Stimulated activated CD4-positive, alpha-beta T cell treated with anti-CD3 and anti-CD28 coated beads, Interleukin-2, amount 100 ng/mL, for 48 hours (primary cell): ENCODE measurements at regions not wholly inside any gene's neighbourhood (a gene's known extent, or its start where the extent isn't known, plus 50 kb on each side); places are given as distances from the start of the nearest gene placed in this dataset.
"Not testable (repeated sequence)": the region's sequence is repeated elsewhere in the genome, so short reads cannot be mapped to it uniquely, and the experiment has no call there.

Experiments used
- DNase-seq, 2 donors: peaks; one replicate each; pipeline ENCODE4 v3.0.0-alpha.2; 2020

DNA sequence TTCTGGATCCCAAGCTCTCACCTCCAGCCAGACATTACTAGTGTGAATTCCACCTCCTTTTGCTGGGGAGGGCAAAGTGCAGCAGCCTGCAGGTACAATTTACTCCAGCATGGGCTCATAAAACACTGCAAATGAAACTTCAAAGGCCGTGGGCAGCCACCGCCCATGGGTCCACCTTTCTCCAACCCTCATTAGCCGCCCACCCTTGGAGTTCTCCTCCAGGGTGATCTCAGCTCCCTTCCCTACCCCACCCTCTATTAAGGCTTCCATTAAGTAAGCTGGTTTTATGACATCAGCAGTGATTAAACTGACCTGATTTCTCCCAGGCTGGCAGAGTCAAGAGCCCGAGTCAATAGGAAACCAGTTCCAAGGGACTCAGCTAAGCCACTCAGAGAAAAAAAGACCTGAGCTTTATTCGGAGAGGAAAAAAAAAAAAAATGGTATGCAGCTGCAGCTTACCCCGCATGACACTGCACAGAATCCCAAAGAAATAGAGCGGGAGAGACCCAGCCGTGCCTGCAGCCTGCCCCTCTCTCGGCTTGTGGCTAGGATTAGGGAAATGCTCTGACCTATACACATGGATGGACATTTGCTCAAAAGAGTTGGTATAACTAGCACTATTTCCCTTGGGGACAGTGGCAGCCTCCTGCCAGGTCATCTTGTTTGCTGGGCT lies 319.6 kb downstream of the PTTG2 start:
- DNase-seq: no peak

DNA sequence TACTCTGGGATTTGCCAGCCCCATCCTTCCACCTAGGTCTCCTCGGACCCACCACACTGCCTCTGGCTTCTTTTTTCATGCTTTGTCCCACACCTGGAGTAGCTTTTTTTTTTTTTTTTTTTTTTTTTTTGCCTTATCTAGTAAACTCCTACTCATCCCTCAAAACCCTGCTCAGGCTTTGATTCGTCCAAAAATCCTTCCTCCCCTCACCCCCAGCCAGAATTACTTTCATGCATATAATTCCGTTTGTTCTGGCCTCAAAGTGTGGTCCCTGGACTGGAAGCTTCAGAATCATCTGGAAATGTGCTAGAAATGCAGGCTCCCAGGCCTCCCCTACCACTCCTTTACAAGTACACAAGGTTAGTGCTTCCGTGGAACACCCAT lies 320.1 kb downstream of the PTTG2 start:
- no peak for DNase-seq

DNA sequence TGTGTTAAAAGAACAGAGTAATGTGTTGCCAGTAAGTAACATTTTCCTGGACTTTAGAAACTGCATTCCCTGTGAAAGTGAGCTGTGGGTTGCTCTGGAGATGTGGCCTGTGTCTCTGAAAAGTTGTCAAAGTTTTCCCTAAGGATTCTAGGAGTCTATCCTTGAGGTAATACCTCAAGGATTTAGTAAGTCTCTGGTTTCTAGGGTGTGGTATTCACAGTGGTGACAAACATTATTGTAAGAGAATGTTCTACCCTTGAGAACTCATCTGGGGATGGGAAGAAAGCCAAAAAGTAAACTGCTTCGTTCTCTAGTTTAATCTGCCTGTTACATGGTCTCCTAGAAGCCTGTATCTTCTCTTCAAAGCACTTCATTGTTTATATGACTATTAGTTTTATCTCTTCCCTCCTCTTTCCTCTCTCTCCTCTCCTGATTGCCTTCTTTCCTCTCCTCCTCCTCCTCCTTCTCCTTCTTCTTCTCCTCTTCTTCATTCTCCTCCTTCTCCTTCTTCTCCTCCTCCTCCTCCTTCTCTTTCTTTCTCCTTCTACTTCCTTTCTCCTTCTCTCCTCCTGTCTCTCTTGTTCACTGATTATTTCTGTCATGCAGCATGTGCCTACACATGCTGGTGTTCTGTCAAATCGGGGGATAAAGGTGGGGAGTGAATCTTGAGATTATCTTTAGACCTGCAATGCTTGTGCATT lies 321.3 kb downstream of the PTTG2 start:
- no peak for DNase-seq

DNA sequence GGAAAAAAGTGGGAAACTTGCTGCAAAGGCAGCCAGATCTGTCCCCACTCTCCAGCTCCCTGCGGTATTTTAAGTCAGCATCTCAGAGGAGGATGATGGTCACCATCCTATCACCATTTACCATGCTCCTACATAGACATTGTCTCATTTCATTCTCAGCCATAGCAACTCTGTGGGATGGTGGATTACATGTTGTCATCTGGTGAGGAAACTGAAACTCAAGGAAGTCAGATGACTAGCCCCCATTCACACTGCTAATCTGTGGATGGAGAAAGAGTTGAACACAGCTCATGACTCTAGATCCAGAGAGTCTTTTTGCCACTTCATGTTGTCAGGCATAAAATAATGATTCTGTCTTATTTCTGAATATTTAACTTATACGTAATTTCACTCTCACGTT lies 323.5 kb downstream of the PTTG2 start:
- DNase-seq: no peak

DNA sequence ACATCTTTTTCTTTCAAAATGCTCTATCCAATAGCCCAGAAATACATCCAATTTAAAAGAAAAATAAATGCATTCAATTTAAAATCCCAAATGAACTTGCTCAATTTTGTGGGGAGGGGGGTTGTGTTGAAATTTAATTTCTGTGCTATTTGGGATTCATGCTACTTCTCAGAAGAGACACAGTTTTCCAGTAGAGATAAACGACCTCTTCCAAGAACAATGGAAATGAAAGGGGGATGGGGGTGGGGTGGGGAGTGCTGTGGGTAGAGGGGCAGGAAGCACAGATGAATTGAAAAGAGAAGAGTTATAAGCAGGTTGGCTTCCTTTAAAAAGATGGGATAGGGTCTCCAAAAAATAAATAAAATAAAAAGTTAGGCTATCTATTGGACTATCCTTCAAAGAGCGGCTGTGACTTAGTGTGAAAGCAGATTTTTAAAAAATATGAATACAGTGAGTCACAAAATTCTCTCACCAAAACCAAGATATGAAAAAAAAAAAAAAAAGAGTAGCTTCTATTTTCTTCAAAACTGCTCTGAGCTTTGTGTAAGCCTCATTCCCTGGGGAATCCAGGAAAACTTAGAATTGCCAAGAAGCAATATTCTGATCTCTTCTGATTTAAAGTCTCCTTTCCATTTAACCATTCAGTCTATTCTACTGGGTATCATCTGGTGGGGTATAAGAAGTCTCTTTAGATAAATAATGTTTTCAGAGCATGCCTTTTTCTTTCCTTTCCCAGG lies 324.3 kb downstream of the PTTG2 start:
- no peak for DNase-seq

DNA sequence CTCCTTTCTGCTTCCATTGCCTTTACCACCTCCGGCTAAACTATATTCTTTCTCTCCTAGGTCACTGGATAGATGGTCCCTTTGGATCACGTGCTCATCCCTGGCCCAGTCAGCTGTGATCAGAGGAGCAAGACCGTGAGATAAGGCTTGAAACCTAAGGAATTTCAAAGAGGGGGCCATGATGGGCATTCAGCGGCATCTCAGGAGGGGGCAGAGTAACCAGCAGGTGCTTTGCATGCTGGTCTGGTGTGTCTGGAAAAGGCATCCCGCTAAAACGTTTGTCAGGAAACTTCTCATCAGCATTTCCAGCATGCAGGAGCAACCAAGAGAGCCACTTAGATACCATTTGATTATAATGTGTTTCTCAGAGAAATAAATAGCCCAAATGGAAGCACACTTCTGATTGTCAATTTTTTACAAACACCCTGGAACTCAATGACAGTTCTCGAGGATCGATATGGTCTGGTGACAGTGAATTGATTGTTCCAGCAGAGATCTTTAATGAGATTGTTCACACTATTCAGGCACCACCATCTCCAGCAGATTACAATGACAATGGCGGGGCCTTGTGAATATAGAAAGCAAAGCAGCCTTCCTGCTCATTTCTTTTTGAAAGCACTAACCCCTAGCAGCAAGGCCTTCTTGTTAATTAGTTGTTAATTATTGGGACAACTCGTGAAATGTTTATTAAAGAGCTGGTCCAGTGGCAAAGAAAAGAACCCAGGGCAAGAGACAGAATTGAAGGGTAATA lies 327.1 kb downstream of the PTTG2 start:
- DNase-seq: no peak

DNA sequence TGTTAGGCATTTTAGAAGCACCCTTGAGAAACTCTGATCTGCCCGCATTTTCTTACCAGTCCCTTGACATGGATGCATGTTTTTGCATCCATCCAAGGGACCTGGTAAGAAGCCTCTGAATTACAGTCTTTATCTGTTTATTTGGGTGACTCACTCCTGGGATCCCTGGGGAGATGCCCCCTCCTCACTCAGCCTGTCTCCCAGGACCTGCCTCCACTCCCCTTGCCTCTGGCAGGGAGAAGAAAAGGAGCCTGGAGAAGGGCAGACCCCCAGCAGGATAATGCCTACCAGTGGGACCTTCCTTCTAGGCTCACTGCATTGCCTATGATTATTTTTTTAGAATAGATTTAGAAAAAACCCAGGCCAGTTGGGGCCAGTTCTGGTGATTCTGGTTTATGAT lies 329.4 kb downstream of the PTTG2 start:
- DNase-seq: no peak

DNA sequence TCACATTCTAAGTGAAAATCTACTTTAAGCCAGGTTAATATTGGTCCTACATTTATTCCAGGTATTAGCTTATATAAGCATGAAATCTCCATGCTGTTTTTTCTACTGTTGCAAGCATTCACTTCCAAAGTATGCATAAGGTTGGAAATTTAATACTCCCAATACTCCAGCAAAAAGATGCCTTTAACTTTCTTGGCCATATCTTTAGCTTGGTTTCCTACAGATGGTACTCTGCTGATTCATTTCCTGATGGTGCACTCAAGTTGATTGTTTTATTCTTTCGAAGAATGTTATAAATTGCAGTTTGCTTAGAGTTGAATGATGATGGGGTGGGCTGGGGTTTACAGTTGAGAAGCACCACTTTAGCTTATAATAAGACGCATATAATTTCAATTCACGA lies 330.2 kb downstream of the PTTG2 start:
- DNase-seq: no peak

DNA sequence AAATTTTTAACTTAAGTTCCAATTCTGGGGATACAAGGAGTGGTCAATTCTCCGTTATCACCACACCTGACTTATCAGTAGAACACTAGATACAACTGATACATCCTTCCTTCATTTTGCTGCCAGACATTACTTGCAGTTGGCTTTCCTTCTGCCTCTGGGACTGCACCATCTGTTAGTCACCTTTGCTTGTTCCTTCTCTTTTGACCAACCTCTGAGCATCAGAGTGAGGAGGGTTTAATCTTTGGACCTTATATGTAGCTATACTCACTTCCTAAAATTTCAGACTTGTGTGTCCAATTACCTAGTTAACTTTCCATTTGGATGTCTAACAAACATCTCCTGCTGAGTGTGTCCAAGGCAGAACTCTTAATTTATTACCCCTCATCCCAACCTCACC lies 330.7 kb downstream of the PTTG2 start:
- no peak for DNase-seq

DNA sequence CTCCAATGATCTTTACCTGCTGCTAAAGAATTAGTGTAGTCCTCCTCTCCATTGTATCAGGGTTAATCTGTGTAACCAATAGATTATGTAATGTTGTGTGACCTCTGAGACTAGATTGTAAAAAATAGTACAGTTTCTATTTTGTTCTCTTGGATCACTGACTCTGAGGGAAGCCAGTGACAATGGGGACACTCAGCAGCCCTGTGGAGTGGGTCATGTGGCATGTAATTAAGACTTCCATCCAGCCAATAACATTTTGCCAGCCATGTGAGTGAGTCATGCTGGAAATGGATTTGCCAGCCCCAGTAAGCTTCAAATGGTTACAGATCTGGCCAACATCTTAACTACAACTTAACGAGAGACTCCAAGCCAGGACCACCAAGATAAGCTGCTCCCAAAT lies 332.3 kb downstream of the PTTG2 start:
- no peak for DNase-seq

DNA sequence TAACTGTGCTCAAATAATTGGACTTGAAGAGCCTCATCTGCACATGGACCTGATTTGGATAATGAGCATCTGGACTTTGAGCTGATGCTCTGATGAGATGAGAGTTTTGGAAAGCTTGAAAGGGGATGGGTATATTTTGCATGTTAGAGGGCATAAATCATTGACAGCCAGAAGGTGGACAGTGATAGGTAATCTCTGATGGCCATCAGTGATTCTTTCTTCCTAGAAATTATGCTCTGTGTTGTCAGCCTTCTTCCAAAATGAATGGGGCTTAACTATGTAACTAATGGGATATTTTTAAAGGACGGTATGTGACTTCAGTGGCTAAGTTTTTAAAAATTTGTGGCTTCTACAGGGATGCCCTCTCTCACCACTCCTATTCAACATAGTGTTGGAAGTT lies 334.0 kb downstream of the PTTG2 start:
- no peak for DNase-seq

DNA sequence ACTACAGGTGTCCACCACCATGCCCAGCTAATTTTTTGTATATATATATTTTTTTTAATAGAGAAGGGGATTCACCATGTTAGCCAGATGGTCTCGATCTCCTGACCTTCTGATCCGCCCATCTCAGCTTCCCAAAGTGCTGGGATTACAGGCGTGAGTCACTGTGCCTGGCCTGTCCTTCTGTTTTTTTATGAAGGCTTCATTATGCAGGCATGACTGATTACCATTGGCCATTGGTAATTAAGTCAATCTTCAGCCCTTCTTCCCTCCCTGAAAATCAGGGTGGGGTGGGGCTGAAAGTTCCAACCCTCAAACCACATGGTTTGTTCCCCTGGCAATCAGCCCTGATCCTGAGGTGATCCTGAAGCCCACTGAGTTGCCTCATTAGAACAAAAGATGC lies 336.9 kb downstream of the PTTG2 start:
- DNase-seq: no peak

DNA sequence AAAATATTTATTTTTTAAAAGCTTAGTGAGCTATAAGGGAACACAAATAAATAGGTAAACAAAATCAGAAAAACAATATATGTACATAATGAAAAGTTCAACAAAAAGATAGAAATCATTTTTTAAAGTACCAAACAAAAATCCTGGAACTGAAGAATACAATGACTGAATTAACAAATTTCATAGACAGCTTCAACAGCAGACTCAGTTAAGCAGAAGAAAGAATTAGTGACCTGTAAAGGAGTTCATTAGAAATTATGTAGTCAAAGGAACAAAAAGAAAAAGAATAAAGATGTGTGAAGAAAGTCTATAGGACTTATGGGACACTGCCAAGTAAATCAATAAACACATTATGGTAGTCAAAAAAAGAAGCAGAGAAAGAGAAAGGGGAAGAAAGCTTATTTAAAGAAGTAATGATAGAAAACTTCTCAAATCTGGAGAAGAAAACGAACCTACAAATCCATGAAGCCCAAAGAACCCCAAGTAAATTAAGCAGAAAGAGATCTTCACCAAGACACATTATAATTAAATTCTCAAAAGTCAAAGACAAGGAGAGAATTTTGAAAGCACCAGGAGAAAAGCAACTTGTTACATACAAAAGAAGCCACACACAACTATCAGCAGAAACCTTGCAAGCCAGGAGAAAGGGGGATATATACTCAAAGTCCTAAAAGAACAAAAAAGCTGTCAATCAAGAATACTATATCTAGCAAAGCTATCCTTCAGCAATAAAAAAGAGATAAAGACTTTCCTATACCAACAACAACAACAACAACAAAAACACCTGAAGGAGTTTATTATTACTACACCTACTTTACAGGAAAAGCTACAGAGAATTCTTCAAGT lies 338.9 kb downstream of the PTTG2 start:
- no peak for DNase-seq

DNA sequence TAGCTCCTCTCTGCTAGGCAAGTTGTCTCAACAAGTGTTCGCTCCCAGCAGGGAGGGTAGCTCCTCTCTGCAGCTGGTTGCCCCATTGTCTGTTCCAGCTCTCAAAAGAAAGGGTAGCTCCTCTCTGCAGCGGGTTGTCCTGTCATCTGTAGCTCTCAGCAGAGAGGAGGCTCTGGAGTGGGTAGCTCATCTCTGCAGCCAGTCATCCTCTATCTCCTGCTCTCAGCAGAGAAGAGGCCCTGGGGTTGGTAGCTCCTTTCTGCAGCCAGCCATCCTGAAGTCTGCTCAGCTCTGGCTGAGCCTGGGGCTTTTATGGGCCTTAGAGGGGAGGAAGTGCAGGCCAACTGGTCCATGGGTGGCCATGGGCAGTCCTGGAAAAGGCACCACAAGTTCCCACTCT lies 342.7 kb downstream of the PTTG2 start:
- no peak for DNase-seq

DNA sequence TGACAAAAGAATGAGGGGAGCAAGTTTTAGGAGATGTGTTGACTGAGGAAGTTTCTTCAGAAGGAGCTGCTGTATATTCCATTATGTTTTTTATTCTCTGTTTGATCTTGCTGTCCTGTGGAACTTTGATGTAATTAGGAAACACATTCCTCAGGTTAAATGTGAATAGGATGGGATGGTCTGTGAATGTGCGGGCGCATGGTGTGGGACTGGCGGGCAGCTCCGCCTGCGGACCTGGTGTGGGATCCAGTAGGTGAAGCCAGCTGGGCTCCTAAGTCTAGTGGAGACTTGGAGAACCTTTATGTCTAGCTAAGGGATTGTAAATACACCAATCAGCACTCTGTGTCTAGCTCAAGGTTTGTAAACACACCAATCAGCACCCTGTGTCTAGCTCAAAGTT lies 344.3 kb downstream of the PTTG2 start:
- DNase-seq: not testable (repeated sequence)

DNA sequence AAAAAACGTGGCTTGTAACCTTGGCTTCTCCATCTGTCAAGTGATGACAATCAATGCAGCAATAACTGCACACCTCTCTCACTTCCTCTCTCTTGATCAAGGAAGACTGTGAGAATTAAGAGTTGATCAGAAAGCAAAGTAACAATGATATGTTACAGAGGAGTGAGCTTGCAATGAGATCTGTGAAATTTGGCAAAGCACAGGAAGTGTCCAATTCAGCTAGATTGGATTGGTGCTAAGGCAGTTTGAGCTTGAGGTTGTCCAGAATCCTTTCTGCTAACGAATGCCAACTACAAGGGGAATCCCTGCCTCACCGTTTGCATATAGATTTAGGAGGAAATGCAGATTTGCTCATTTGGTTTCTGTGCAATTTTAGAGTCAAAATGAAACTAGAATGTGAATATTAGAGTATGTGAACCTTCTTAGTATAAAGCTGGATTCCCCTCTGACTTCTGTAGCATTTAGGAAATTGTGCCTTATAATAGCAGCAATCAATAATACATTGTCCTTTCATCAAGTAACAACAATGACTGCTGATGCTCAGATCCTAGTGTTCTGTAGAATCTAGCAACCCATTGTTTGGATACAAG lies 346.4 kb downstream of the PTTG2 start:
- peak in 1 of 2 donors; percentile 28 for DNase-seq

DNA sequence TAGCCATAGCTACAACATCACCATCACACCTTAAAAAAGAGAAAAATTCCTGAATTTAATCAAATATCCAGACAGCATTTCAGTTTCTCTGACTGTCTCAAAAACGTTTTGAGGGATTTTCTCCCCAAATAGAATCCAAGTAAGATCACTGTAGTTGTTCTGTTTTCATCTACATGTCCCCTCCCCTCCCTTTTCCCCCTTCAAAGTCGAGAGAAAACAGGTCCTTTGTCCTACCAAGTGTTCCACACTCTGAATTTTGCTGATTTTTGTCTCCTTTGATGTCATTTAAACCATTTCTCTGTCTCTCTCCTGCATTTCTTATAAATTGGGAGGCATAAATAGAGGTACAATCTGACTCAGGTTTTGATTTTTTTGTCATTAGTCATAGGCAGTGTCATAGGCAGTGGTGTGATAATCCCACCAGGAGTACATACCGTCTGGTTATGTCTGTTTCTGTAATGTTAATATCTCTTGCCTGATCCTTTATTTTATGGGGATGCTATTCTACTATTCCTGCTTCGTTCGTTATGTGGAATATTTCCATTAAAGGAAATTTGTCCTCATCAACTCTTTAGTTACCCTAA lies 348.6 kb downstream of the PTTG2 start:
- DNase-seq: no peak

DNA sequence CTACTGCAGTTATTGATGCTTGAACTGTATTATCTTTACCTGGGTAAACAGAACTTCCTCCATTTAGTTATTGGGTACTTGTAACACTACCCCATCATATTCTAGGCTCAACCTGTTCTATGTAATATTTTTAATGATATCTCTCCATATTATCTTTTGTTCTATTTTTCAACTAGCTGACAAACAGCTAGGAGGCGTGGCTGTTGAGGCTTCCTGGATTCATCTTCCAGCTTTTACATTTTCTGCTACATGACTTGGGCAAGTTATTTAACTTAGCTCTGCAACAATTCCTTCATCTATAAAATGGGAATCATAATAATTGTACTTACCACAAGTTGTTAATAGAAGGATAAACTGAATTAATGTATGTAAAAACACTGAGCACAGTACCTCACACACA lies 349.3 kb downstream of the PTTG2 start:
- DNase-seq: no peak

DNA sequence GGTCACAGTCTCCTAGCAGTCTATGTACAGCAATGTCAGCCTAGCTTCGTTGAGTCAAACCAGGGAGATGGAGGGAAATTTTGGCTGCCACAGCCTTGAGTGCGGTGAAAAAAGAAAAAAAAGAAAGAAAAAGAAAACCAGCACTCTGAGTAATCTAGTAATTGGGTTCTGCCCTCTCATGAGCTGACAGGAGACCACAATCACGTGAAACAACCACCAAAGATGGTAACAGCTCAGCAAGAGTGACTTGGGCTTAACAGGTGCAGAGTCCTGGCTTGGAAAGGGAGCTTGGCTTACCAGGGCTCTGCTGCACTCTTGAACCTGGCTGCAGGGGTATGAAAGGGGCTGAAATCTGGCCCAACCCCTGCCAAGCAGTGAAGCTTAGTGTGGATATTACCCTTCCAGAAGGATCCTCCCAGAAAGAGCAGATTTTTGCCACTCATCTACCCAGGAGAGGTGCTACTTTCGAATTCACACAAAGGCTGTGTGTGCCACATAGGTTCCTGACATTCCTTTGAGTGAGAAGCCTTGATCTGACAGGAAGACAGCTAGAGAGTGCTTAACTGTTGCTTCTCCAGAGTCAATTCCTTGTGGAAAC lies 350.3 kb downstream of the PTTG2 start:
- DNase-seq: peak; percentile 37 to 58

DNA sequence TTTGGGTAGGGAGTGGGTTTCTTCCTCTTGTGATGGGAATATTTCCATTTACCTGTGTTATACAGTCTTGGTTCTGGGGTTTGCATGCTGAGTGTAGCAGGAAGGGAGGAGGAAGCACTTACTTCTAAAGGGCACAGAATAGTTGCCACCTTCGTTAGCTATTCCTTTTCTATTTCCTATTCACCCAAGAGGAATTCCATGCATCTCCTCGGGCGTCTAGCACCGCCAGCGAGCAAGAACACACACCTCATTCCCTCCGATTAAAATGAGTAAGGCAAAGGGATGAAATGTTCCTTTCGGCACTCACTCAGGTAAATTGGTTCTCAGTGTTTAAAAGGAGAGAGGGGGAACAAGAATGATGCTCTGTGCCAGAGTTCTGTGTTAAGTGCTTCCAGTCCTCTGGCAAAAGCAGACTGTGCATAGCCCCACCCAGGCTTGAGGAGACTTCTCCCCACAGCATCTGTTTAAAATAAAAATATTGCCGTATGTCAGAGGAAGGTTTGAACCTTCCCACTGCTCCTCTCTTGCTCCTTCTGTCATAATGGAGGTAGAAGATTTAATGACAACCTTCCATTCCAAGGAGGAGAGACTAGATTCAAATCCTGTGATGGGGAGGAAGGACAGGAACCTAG lies 351.4 kb downstream of the PTTG2 start:
- no peak for DNase-seq

DNA sequence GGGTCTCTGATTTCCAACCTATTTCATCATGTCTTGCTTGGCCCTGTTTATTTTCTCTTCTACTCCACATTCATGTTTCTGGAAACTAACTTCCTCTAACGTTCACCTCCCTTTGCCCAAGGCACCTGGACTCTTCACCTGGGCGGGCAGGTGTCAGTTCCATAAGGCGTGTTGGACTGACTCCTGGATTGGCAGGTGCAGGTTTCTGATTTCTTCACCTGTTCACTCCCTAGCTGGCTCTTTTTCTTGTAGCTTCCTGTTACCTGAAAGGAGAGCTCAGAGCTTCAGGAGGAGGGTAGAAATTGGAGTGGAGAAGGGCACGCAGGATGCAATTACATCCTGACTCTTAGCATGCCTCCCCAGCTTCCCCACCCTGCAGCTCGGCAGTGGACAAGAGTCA lies 350.8 kb upstream of the KLF3 start:
- DNase-seq: no peak
